H9 (cell line): ENCODE measurements at regions not wholly inside any gene's neighbourhood (a gene's known extent, or its start where the extent isn't known, plus 50 kb on each side); places are given as distances from the start of the nearest gene placed in this dataset.

ENCODE experiments used
- DNase-seq: peaks from one replicate; pipeline ENCODE4 v3.0.0-alpha.2; 2017
- H2AFZ ChIP-seq: one replicate; pipeline ENCODE4 v1.6.1; 2013; ENCODE audit warnings: mild to moderate bottlenecking, low read length, control low read depth, moderate library complexity
- H2AK5ac ChIP-seq: 2 replicates; pipeline ENCODE4 v1.6.1; 2013; ENCODE audit warnings: low read length, control low read depth, mixed read lengths; ENCODE audit not compliant: insufficient read length
- H2BK120ac ChIP-seq: one replicate; pipeline ENCODE4 v1.6.1; 2013; ENCODE audit warnings: low read depth, mild to moderate bottlenecking, low read length, control low read depth, inconsistent platforms; ENCODE audit not compliant: poor library complexity, severe bottlenecking
- H2BK12ac ChIP-seq: 2 replicates; pipeline ENCODE4 v1.6.1; 2013; ENCODE audit warnings: low read length, control low read depth, mixed read lengths, low read depth; ENCODE audit not compliant: insufficient read length
- H2BK15ac ChIP-seq: 2 replicates; pipeline ENCODE4 v1.6.1; 2013; ENCODE audit warnings: low read depth, low read length, control low read depth
- H2BK20ac ChIP-seq: one replicate; pipeline ENCODE4 v1.6.1; 2013; ENCODE audit warnings: low read depth, mild to moderate bottlenecking, low read length, control low read depth, inconsistent platforms; ENCODE audit not compliant: poor library complexity, severe bottlenecking
- H2BK5ac ChIP-seq: 2 replicates; pipeline ENCODE4 v1.6.1; 2013; ENCODE audit warnings: low read length, control low read depth, mixed read lengths; ENCODE audit not compliant: insufficient read length
- H3K14ac ChIP-seq: 2 replicates; pipeline ENCODE4 v1.6.1; 2013; ENCODE audit warnings: low read length, control low read depth; ENCODE audit not compliant: insufficient read depth
- H3K18ac ChIP-seq: 2 replicates; pipeline ENCODE4 v1.6.1; 2013; ENCODE audit warnings: low read depth, mild to moderate bottlenecking, mixed read lengths, low read length, control low read depth; ENCODE audit not compliant: insufficient read length
- H3K23ac ChIP-seq: 2 replicates; pipeline ENCODE4 v1.6.1; 2013; ENCODE audit warnings: low read length, control low read depth, mixed read lengths, low read depth; ENCODE audit not compliant: insufficient read length
- H3K23me2 ChIP-seq: 2 replicates; pipeline ENCODE4 v1.6.1; 2013; ENCODE audit warnings: low read depth, mild to moderate bottlenecking, mixed read lengths, low read length, control low read depth; ENCODE audit not compliant: insufficient read length, poor library complexity, severe bottlenecking
- H3K27ac ChIP-seq: 2 replicates; pipeline ENCODE4 v1.5.1; 2013; ENCODE audit warnings: low read length, control low read depth, mixed read lengths, low read depth; ENCODE audit not compliant: insufficient read length
- H3K27me3 ChIP-seq: 2 replicates; pipeline ENCODE4 v1.6.1; 2013; ENCODE audit warnings: low read length, control low read depth, inconsistent platforms; ENCODE audit not compliant: insufficient read depth
- H3K4ac ChIP-seq: 2 replicates; pipeline ENCODE4 v1.6.1; 2013; ENCODE audit warnings: low read depth, mild to moderate bottlenecking, control low read depth, inconsistent platforms, low read length, moderate library complexity
- H3K4me1 ChIP-seq: 2 replicates; pipeline ENCODE4 v1.6.1; 2013; ENCODE audit warnings: low read length, control low read depth, inconsistent platforms; ENCODE audit not compliant: insufficient read depth
- H3K4me2 ChIP-seq: 2 replicates; pipeline ENCODE4 v1.6.1; 2013; ENCODE audit warnings: low read length, control low read depth, mixed read lengths; ENCODE audit not compliant: insufficient read length, insufficient read depth
- H3K56ac ChIP-seq: 2 replicates; pipeline ENCODE4 v1.6.1; 2013; ENCODE audit warnings: low read depth, mild to moderate bottlenecking, mixed read lengths, low read length, control low read depth; ENCODE audit not compliant: insufficient read length
- H3K79me1 ChIP-seq: 2 replicates; pipeline ENCODE4 v1.6.1; 2013; ENCODE audit warnings: low read depth, mild to moderate bottlenecking, moderate library complexity, low read length, control low read depth, inconsistent platforms; ENCODE audit not compliant: insufficient read depth, poor library complexity, severe bottlenecking
- H3K79me2 ChIP-seq: 2 replicates; pipeline ENCODE4 v1.6.1; 2013; ENCODE audit warnings: low read length, control low read depth, inconsistent platforms; ENCODE audit not compliant: insufficient read depth
- H3K9ac ChIP-seq: 2 replicates; pipeline ENCODE4 v1.6.1; 2013; ENCODE audit warnings: low read length, control low read depth, mixed read lengths; ENCODE audit not compliant: insufficient read length; ENCODE audit errors: extremely low read depth
- H3K9me3 ChIP-seq: one replicate; pipeline ENCODE4 v1.6.1; 2013; ENCODE audit warnings: low read depth, low read length, inconsistent platforms; ENCODE audit not compliant: control insufficient read depth
- H3T11ph ChIP-seq: one replicate; pipeline ENCODE4 v1.6.1; 2013; ENCODE audit warnings: mild to moderate bottlenecking, low read length, control low read depth, inconsistent platforms
- H4K20me1 ChIP-seq: one replicate; pipeline ENCODE4 v1.6.1; 2013; ENCODE audit not compliant: control insufficient read depth, insufficient read length, insufficient read depth
- H4K5ac ChIP-seq: 2 replicates; pipeline ENCODE4 v1.6.1; 2013; ENCODE audit warnings: low read depth, mild to moderate bottlenecking, mixed read lengths, low read length, control low read depth; ENCODE audit not compliant: insufficient read length
- H4K8ac ChIP-seq: replicated peaks from 2 replicates; pipeline ENCODE4 v1.6.1; 2013; ENCODE audit warnings: low read length, control low read depth, mixed read lengths, low read depth; ENCODE audit not compliant: insufficient read length
- H4K91ac ChIP-seq: 2 replicates; pipeline ENCODE4 v1.6.1; 2013; ENCODE audit warnings: low read depth, mild to moderate bottlenecking, moderate library complexity, mixed read lengths, low read length, control low read depth; ENCODE audit not compliant: insufficient read length
- H3K27ac Mint-ChIP-seq, 3 experiments: 2 replicates in 2 of 3; 3 replicates in 1 of 3; pipeline ENCODE4 v1.8.0; 2020 to 2021; ENCODE audit warnings: mixed read lengths in 3 of 3, mild to moderate bottlenecking in 1 of 3, moderate library complexity in 1 of 3
- H3K27me3 Mint-ChIP-seq: 2 replicates; pipeline ENCODE4 v1.8.0; 2021; ENCODE audit warnings: low read depth, mild to moderate bottlenecking, moderate library complexity, mixed read lengths
- H3K36me3 Mint-ChIP-seq, 3 experiments: 2 replicates in 2 of 3; 3 replicates in 1 of 3; pipeline ENCODE4 v1.8.0; 2020 to 2021; ENCODE audit warnings: low read depth in 3 of 3, mixed read lengths in 3 of 3; ENCODE audit not compliant: insufficient read depth in 1 of 3
- H3K4me1 Mint-ChIP-seq, 2 experiments: 2 replicates each; pipeline ENCODE4 v1.8.0; 2020; ENCODE audit warnings: mixed read lengths in 2 of 2
- H3K4me3 Mint-ChIP-seq, 2 experiments: 2 replicates in 1 of 2; 3 replicates in 1 of 2; pipeline ENCODE4 v1.8.0; 2020 to 2021; ENCODE audit warnings: mild to moderate bottlenecking in 2 of 2, mixed read lengths in 2 of 2, moderate library complexity in 1 of 2
- H3K9me3 Mint-ChIP-seq, 2 experiments: 2 replicates in 1 of 2; 3 replicates in 1 of 2; pipeline ENCODE4 v1.8.0; 2020; ENCODE audit warnings: mild to moderate bottlenecking in 2 of 2, mixed read lengths in 2 of 2, moderate library complexity in 1 of 2
- WGBS: extraction: QIAGEN DNeasy Blood & Tissue Kit; methylation state at CpG from one replicate; pipeline ENCODE4 v1.1.7; 2013; ENCODE audit warnings: missing lambda C conversion rate, low lambda C conversion rate, mixed read lengths; ENCODE audit not compliant: insufficient read length; ENCODE audit errors: extremely low coverage; 5-methylcytosine and 5-hydroxymethylcytosine counted together
- TF ChIP-seq, protein P1 (sequence below): fragments of 200-600 bp; sonication (generic); conservative IDR thresholded peaks from 3 replicates; pipeline ENCODE4 v1.8.0; 2021; ENCODE audit warnings: antibody characterized with exemption, mild to moderate bottlenecking

DNA sequence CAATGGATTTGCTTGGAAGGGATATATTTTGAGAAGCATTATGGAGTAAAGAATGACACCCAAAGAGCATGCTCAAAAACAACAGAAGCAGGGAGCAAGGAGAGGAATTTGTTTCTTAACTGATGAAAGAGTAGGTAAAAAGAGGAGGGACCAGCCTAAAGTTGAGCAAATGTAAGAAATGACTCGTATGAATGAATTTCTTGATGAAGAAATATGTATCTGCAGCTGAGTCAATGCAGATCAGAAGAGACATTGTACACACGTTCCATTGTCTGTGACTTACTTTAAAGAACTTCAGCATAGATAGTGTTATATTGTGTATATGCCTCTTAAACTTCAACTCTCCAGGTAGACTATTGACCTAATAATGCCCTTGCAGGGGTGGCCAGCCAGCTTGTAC lies 112.7 kb upstream of the NREP start:
- no peak for DNase-seq
- Histone ChIP-seq H3K4ac (no peak overlapping the region), H3K79me1 (no peaks in the 10 kb centered on the region), H4K20me1 (no peaks in the 10 kb centered on the region), H2AK5ac (no peak overlapping the region), H4K8ac (no peak overlapping the region), H3K9me3 (no peaks in the 10 kb centered on the region), H3K27me3 (no peaks in the 10 kb centered on the region), H3T11ph (no peak overlapping the region), H3K79me2 (no peaks in the 10 kb centered on the region), H3K27ac (no peak overlapping the region), H2BK120ac (no peak overlapping the region), H2BK15ac (no peak overlapping the region), H3K9ac (no peak overlapping the region), H3K23ac (no peak overlapping the region), H2BK5ac (no peak overlapping the region), H4K5ac (no peak overlapping the region), H2AFZ (no peak overlapping the region), H4K91ac (no peak overlapping the region), H3K4me1 (no peaks in the 10 kb centered on the region), H3K14ac (no peak overlapping the region), H3K18ac (no peak overlapping the region), H3K23me2 (no peaks in the 10 kb centered on the region), H2BK20ac (no peak overlapping the region), H3K4me2 (no peak overlapping the region), H2BK12ac (no peak overlapping the region), H3K56ac (no peak overlapping the region)
- TF ChIP-seq, protein P1, sequence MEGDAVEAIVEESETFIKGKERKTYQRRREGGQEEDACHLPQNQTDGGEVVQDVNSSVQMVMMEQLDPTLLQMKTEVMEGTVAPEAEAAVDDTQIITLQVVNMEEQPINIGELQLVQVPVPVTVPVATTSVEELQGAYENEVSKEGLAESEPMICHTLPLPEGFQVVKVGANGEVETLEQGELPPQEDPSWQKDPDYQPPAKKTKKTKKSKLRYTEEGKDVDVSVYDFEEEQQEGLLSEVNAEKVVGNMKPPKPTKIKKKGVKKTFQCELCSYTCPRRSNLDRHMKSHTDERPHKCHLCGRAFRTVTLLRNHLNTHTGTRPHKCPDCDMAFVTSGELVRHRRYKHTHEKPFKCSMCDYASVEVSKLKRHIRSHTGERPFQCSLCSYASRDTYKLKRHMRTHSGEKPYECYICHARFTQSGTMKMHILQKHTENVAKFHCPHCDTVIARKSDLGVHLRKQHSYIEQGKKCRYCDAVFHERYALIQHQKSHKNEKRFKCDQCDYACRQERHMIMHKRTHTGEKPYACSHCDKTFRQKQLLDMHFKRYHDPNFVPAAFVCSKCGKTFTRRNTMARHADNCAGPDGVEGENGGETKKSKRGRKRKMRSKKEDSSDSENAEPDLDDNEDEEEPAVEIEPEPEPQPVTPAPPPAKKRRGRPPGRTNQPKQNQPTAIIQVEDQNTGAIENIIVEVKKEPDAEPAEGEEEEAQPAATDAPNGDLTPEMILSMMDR = no peak
- no CpG with 5 or more reads among the region's 2 CpGs for WGBS
- Mint-ChIP-seq H3K36me3 (peaks cover 0 to 4% (median 0%) of the 10 kb centered on the region in 3 experiments; a peak in 1 of 7 replicates), H3K4me3 (no peak overlapping the region), H3K9me3 (peaks cover 2 to 4% of the 10 kb centered on the region in 2 experiments; a peak in 2 of 5 replicates), H3K27me3 (no peaks in the 10 kb centered on the region), H3K4me1 (no peaks in the 10 kb centered on the region; a peak in 2 of 4 replicates), H3K27ac (no peak overlapping the region)
